IMR-90 (cell line): ENCODE measurements at regions not wholly inside any gene's neighbourhood (a gene's known extent, or its start where the extent isn't known, plus 50 kb on each side); places are given as distances from the start of the nearest gene placed in this dataset.

Experiments used
- ATAC-seq: fragments of 200-7000 bp; cut with Tn5 transposase; 2 replicates; pipeline ENCODE4 v1.9.1; 2020; ENCODE audit warnings: low read depth, mild to moderate bottlenecking, moderate library complexity
- BruUV-seq: library from RNA; stranded (reverse); fragments of 400-500 nt; replicated peaks from 2 replicates; lab custom pipeline; 2021; lab: Mats Ljungman, UMichigan
- CTCF ChIA-PET: fragments of 300-600 bp; formaldehyde crosslinking; extraction: SDS; loops from one replicate; lab custom pipeline; 2021; ENCODE audit warnings: antibody characterized with exemption; lab: Yijun Ruan, JAX
- POLR2A ChIA-PET: fragments of 300-600 bp; sonication (Branson Sonifier 250); formaldehyde crosslinking; loops from one replicate; lab custom pipeline; 2022; ENCODE audit warnings: antibody characterized with exemption; ENCODE audit not compliant: unreplicated experiment; lab: Charles Lee
- DNase-seq: peaks from one replicate; pipeline ENCODE4 v3.0.0; 2013
- H2AFZ ChIP-seq: replicated peaks from 2 replicates; pipeline ENCODE3; 2013; ENCODE audit warnings: low read length, mild to moderate bottlenecking; ENCODE audit not compliant: poor library complexity
- H2AK5ac ChIP-seq: 2 replicates; pipeline ENCODE4 v1.6.1; 2013; ENCODE audit warnings: low read depth, low read length, inconsistent platforms
- H2AK9ac ChIP-seq: replicated peaks from 2 replicates; pipeline ENCODE3; 2013; ENCODE audit warnings: mild to moderate bottlenecking, low read depth, low read length, moderate library complexity; ENCODE audit not compliant: poor library complexity
- H2BK120ac ChIP-seq: 2 replicates; pipeline ENCODE4 v1.6.1; 2013; ENCODE audit warnings: low read depth, low read length, inconsistent platforms
- H2BK15ac ChIP-seq: 3 replicates; pipeline ENCODE4 v1.6.1; 2013; ENCODE audit warnings: low read depth, low read length, inconsistent platforms
- H2BK20ac ChIP-seq: 2 replicates; pipeline ENCODE4 v1.6.1; 2013; ENCODE audit warnings: low read depth, mild to moderate bottlenecking, inconsistent platforms, low read length, moderate library complexity
- H2BK5ac ChIP-seq: 2 replicates; pipeline ENCODE4 v1.6.1; 2013; ENCODE audit warnings: mild to moderate bottlenecking, low read depth, low read length, inconsistent platforms; ENCODE audit not compliant: poor library complexity, severe bottlenecking
- H3K14ac ChIP-seq: replicated peaks from 2 replicates; pipeline ENCODE4 v1.6.1; 2013; ENCODE audit warnings: low read depth, low read length, inconsistent platforms
- H3K18ac ChIP-seq: 2 replicates; pipeline ENCODE4 v1.6.1; 2013; ENCODE audit warnings: low read depth, low read length, control low read depth
- H3K23ac ChIP-seq: 2 replicates; pipeline ENCODE4 v1.6.1; 2013; ENCODE audit warnings: low read depth, low read length, inconsistent platforms
- H3K27ac ChIP-seq: 2 replicates; pipeline ENCODE4 v1.5.1; 2013; ENCODE audit warnings: mild to moderate bottlenecking, control low read depth, low read length; ENCODE audit not compliant: insufficient read depth
- H3K27me3 ChIP-seq: 2 replicates; pipeline ENCODE4 v1.6.1; 2013; ENCODE audit warnings: low read length; ENCODE audit not compliant: control insufficient read depth, insufficient read depth
- H3K36me3 ChIP-seq: 2 replicates; pipeline ENCODE4 v1.6.1; 2013; ENCODE audit warnings: low read length, mixed read lengths; ENCODE audit not compliant: control insufficient read depth, insufficient read depth
- H3K4ac ChIP-seq: 2 replicates; pipeline ENCODE4 v1.6.1; 2013; ENCODE audit warnings: low read depth, low read length, inconsistent platforms
- H3K4me1 ChIP-seq: 2 replicates; pipeline ENCODE4 v1.6.1; 2013; ENCODE audit warnings: low read length, mixed read lengths; ENCODE audit not compliant: control insufficient read depth, insufficient read depth
- H3K4me2 ChIP-seq: 2 replicates; pipeline ENCODE4 v1.6.1; 2013; ENCODE audit warnings: low read depth, mild to moderate bottlenecking, control low read depth, low read length, moderate library complexity
- H3K4me3 ChIP-seq: 2 replicates; pipeline ENCODE4 v1.5.1; 2013; ENCODE audit warnings: low read depth, mild to moderate bottlenecking, control low read depth, low read length, moderate library complexity; ENCODE audit not compliant: insufficient read depth
- H3K56ac ChIP-seq: 2 replicates; pipeline ENCODE4 v1.6.1; 2013; ENCODE audit warnings: low read length, inconsistent platforms; ENCODE audit not compliant: insufficient read depth; ENCODE audit errors: extremely low read depth
- H3K79me1 ChIP-seq, 2 experiments: 2 replicates each; pipeline ENCODE4 v1.6.1; 2013; ENCODE audit warnings: low read length in 2 of 2, inconsistent platforms in 1 of 2, low read depth in 1 of 2
- H3K9ac ChIP-seq: 2 replicates; pipeline ENCODE4 v1.6.1; 2013; ENCODE audit warnings: low read depth, low read length, control low read depth
- H3K9me1 ChIP-seq: 2 replicates; pipeline ENCODE4 v1.6.1; 2013; ENCODE audit warnings: low read length, inconsistent platforms; ENCODE audit not compliant: insufficient read depth
- H3K9me3 ChIP-seq: 2 replicates; pipeline ENCODE4 v1.6.1; 2013; ENCODE audit warnings: low read length; ENCODE audit not compliant: control insufficient read depth, insufficient read depth
- H4K20me1 ChIP-seq: 2 replicates; pipeline ENCODE4 v1.6.1; 2013; ENCODE audit warnings: low read length, inconsistent platforms; ENCODE audit not compliant: insufficient read depth
- H4K5ac ChIP-seq: 2 replicates; pipeline ENCODE4 v1.6.1; 2013; ENCODE audit warnings: mild to moderate bottlenecking, low read depth, low read length, control low read depth
- H4K8ac ChIP-seq, 2 experiments: 2 replicates each; pipeline ENCODE4 v1.6.1; 2013; ENCODE audit warnings: low read depth in 2 of 2, low read length in 2 of 2, control low read depth in 1 of 2, inconsistent platforms in 1 of 2
- H4K91ac ChIP-seq: 2 replicates; pipeline ENCODE4 v1.6.1; 2013; ENCODE audit warnings: low read depth, low read length, inconsistent platforms; ENCODE audit not compliant: insufficient read depth
- BHLHE40 ChIP-seq: fragments of 150-350 bp; IDR thresholded peaks from 2 replicates; pipeline ENCODE4 v1.6.1; 2016; ENCODE audit warnings: mild to moderate bottlenecking, low read depth, low read length
- CEBPB ChIP-seq: IDR thresholded peaks from 2 replicates; pipeline ENCODE4 v1.6.1; 2012; ENCODE audit warnings: low read depth, low read length, improper control_type of control experiment
- CHD1 ChIP-seq: IDR thresholded peaks from 2 replicates; pipeline ENCODE4 v1.6.1; 2012; ENCODE audit warnings: low read depth, low read length, improper control_type of control experiment
- CTCF ChIP-seq: conservative IDR thresholded peaks from 2 replicates; pipeline ENCODE4 v1.5.1; 2012; ENCODE audit warnings: mild to moderate bottlenecking, low read depth, low read length, improper control_type of control experiment
- ELK1 ChIP-seq: fragments of 150-350 bp; IDR thresholded peaks from 2 replicates; pipeline ENCODE4 v1.6.1; 2016; ENCODE audit warnings: low read depth, mild to moderate bottlenecking, low read length, moderate library complexity, borderline replicate concordance
- FOS ChIP-seq: fragments of 150-350 bp; IDR thresholded peaks from 2 replicates; pipeline ENCODE4 v1.6.1; 2016; ENCODE audit warnings: low read depth, low read length
- MAFK ChIP-seq: IDR thresholded peaks from 2 replicates; pipeline ENCODE4 v1.6.1; 2012; ENCODE audit warnings: low read depth, low read length, improper control_type of control experiment
- MAZ ChIP-seq: IDR thresholded peaks from 2 replicates; pipeline ENCODE4 v1.6.1; 2012; ENCODE audit warnings: low read depth, mild to moderate bottlenecking, low read length, improper control_type of control experiment, moderate library complexity, borderline replicate concordance
- MXI1 ChIP-seq: IDR thresholded peaks from 2 replicates; pipeline ENCODE4 v1.6.1; 2012; ENCODE audit warnings: low read depth, mild to moderate bottlenecking, low read length, moderate library complexity, borderline replicate concordance
- NFE2L2 ChIP-seq: fragments of 150-350 bp; IDR thresholded peaks from 2 replicates; pipeline ENCODE4 v1.6.1; 2016; ENCODE audit warnings: low read depth, mild to moderate bottlenecking, low read length
- POLR2A ChIP-seq: IDR thresholded peaks from 2 replicates; pipeline ENCODE4 v1.6.1; 2012; ENCODE audit warnings: mild to moderate bottlenecking, low read depth, low read length
- RAD21 ChIP-seq: IDR thresholded peaks from 2 replicates; pipeline ENCODE4 v1.6.1; 2012; ENCODE audit warnings: low read length, improper control_type of control experiment
- RCOR1 ChIP-seq: IDR thresholded peaks from 2 replicates; pipeline ENCODE4 v1.6.1; 2012; ENCODE audit warnings: mild to moderate bottlenecking, low read length, improper control_type of control experiment; ENCODE audit not compliant: insufficient replicate concordance
- RFX5 ChIP-seq: IDR thresholded peaks from 2 replicates; pipeline ENCODE4 v1.8.0; 2012; ENCODE audit warnings: low read depth, mild to moderate bottlenecking, low read length, moderate library complexity
- SMC3 ChIP-seq: fragments of 150-350 bp; IDR thresholded peaks from 2 replicates; pipeline ENCODE4 v1.6.1; 2016; ENCODE audit warnings: low read depth, mild to moderate bottlenecking, antibody characterized with exemption, low read length, moderate library complexity
- USF2 ChIP-seq: fragments of 150-350 bp; IDR thresholded peaks from 2 replicates; pipeline ENCODE4 v1.6.1; 2017; ENCODE audit warnings: mild to moderate bottlenecking, antibody characterized with exemption, low read length, low read depth
- WGBS, 2 experiments: methylation state at CpG; one replicate each; pipeline versions ENCODE4 v1.1.5 to v1.1.7; 2013; ENCODE audit warnings: missing lambda C conversion rate in 2 of 2; ENCODE audit not compliant: insufficient read length in 1 of 2; ENCODE audit errors: extremely low coverage in 2 of 2; 5-methylcytosine and 5-hydroxymethylcytosine counted together
- dilution Hi-C: fragments of 300-500 bp; cut with HindIII; formaldehyde crosslinking; loops from one replicate; pipeline ENCODE4 v1.14.3; 2018; ENCODE audit warnings: low sequenced_read_pairs; ENCODE audit not compliant: unreplicated experiment
- in situ Hi-C: fragments of 300-500 bp; cut with MboI; formaldehyde crosslinking; loops from 3 replicates; pipeline ENCODE4 v1.14.3; 2019; ENCODE audit warnings: low sequenced_read_pairs, inconsistent platforms, mixed read lengths
- intact Hi-C: fragments of 100-400 bp; cut with micrococcal nuclease; formaldehyde crosslinking; loops from 2 replicates; pipeline ENCODE4 v1.10.0; 2022

DNA sequence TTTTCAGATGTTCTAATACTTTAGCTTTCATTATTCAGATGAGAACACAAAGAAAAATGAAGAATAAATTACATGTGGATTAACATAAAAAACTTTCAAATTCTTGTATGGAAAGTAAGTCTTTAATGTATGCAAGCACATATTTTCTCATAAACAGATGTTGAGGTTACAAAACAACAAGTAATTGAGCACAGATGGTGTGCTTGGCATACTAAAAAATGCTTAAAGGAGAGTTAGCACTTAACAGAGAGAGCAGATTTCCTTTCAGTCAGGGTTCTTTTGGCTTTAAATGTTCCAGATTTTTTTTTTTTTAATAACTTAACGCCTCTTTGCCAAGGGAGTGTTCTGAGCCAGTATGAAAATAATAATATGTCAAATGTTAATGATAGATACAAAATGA is 96.0 kb downstream of the RASSF9 start:
- Histone ChIP-seq H2BK20ac (no peak overlapping the region), H3K9me3 (no peaks in the 10 kb centered on the region), H4K5ac (no peak overlapping the region), H3K27ac (no peak overlapping the region), H3K36me3 (no peaks in the 10 kb centered on the region), H3K27me3 (no peaks in the 10 kb centered on the region), H3K4me3 (no peak overlapping the region), H3K18ac (no peak overlapping the region), H2AK9ac (no peak overlapping the region), H3K4me2 (no peak overlapping the region), H3K9ac (no peak overlapping the region), H4K91ac (no peak overlapping the region), H3K4ac (no peak overlapping the region), H2AFZ (no peak overlapping the region), H2BK15ac (no peak overlapping the region), H2BK5ac (no peak overlapping the region), H2BK120ac (no peak overlapping the region), H2AK5ac (no peak overlapping the region), H3K56ac (no peak overlapping the region), H3K4me1 (no peaks in the 10 kb centered on the region), H3K79me1 (no peaks in the 10 kb centered on the region), H4K20me1 (no peaks in the 10 kb centered on the region), H3K14ac (no peak overlapping the region), H4K8ac (no peak overlapping the region), H3K23ac (no peak overlapping the region), H3K9me1 (no peaks in the 10 kb centered on the region)
- in situ Hi-C loops (no loop called here), dilution Hi-C loops (no loop called here), intact Hi-C loops (no loop called here)
- TF ChIP-seq SMC3: no peak
- no peak for TF ChIP-seq MXI1
- no peak for TF ChIP-seq FOS
- TF ChIP-seq RCOR1: no peak
- TF ChIP-seq ELK1: no peak
- TF ChIP-seq MAZ: no peak
- no peak for TF ChIP-seq RAD21
- no peak for TF ChIP-seq POLR2A
- no peak for TF ChIP-seq CHD1
- no peak for TF ChIP-seq USF2
- no peak for TF ChIP-seq CEBPB
- TF ChIP-seq CTCF: no peak
- TF ChIP-seq RFX5: no peak
- no peak for TF ChIP-seq MAFK
- no peak for TF ChIP-seq NFE2L2
- no peak for TF ChIP-seq BHLHE40
- no TSS peak for BruUV-seq
- POLR2A ChIA-PET: no interaction called here
- CTCF ChIA-PET: no interaction called here
- no CpG with 5 or more reads among the region's 1 CpG for WGBS, 2 experiments
- ATAC-seq (no peak), DNase-seq (no peak)
